ENCODE measurements at regions not wholly inside any gene's neighbourhood (a gene's known extent, or its start where the extent isn't known, plus 50 kb on each side); places are given as distances from the start of the nearest gene placed in this dataset.

GRCh38 chr4:24033626-24034025 lies 143.8 kb upstream of the PPARGC1A start:
- no peak for DNase-seq

GRCh38 chr4:24032371-24032989 lies 142.6 kb upstream of the PPARGC1A start:
- no peak for DNase-seq

GRCh38 chr4:24026596-24026995 lies 136.7 kb upstream of the PPARGC1A start:
- no peak for DNase-seq

DNA sequence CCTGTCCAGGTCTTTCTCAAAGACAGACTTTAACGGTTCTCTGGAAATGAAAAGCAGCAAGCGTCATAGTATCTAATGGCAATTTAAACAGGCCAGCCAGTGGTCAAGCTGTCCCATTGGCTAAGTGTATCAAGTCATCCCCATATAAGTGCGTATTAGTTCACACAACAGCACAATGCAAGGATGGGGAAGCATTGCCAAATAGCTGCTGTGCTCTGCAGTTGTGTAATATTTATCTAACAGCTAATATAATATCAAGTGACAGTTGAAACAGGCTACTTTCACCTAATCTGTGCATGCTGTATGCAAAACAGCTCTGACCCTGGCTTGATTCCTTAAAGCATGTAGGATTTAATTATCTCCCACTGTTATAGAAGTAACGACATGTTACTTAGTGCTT lies 134.8 kb upstream of the PPARGC1A start:
- no peak for DNase-seq

DNA sequence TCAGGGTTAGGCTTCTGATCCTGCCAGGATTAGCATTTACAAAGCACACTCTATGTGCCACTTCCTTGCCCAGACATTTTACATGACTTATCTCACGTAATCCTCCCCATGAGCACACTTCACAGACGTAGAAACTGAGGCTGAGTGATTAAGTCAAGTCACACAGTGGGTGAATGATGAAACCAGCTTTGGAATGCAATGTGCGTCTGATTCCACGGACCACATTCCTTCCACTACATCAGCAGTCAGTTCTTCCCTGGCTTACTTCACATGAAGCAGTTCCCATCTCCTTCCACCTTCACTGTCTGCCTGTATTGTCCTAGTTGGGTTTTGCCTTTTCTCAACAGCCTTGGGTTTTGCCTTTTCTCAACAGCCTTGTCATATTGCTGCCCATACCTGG lies 134.3 kb upstream of the PPARGC1A start:
- no peak for DNase-seq

- DNase-seq = no peak
Measured at GRCh38 chr4:24015782-24016181, 125.9 kb upstream of the PPARGC1A start.

GRCh38 chr4:24013668-24014422 lies 124.0 kb upstream of the PPARGC1A start:
- no peak for DNase-seq

DNA sequence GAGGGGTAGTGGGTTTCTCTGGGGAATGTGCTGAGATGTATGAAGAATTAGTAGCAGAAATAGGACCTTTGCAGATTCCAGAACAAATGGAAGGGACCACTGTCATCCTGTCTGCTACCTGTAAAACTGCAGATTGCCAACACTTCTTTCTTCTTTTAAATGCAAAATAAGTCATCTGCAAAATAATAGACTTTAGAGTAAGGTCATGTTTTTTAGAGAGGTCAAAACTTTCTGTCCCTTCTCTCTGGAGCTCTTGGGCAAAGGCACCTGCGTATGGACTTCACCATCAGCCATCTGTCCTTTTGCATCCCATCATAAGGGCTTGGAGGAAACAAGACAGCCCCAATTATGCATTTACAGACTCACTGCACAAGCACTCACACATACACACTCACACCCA lies 121.1 kb upstream of the PPARGC1A start:
- DNase-seq = no peak

DNA sequence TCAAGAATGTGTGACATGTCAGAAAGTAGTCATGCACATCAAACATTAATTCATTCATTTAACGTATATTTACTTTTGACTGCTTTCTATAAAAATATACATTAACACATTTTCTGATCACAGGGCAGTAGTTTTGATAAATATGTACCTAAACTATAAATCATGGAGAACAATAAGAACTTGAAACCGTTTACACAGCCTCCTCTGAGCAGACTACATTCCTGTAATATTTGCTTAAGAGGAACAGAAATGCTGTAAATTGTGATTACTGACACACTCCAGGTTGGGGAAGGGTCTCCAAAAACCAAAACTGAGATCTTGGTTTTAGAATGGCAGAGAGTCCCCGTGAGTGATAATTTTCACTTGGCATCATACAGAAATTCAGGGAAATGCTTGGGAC lies 120.7 kb upstream of the PPARGC1A start:
- no peak for DNase-seq

- no peak for DNase-seq
Measured at GRCh38 chr4:24007860-24008261, 118.0 kb upstream of the PPARGC1A start.

DNA sequence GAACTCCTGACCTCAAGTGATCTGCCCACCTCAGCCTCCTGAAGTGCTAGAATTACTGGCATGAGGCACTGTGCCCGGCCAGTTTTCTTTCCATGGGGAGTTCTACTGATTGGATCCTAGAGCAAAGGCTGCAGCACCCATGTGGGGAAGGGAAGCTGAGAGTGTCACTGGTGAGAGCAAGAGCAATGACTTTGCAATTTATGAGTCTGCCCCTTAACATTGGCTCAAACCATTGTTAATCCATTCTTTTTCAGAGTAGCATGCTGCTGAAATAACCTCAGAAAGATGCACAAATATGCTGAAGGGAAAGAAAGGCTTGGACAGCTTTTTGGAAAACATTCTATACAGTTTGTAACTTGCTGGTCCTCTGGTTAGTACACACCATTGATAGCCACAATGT lies 116.4 kb upstream of the PPARGC1A start:
- DNase-seq = no peak

DNA sequence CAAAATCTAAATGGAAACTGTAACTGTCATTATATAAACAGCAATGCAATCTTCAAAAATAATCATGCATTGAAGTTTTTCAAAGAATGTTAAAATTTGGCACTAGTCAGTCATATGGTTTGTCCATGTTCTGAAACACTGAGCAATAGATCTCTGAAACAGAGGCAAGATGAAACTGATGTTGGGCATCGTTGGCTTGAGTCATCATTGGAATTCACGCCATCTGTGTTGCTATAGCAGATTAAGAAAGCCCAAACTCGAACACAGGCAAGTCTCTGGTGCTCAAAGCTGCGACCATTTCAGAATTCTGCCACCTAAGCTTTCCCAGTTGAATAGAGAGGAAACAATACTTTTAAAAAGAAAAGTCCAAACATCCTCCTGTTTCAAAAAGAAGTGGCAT lies 114.1 kb upstream of the PPARGC1A start:
- DNase-seq = no peak

- no peak for DNase-seq
Measured at GRCh38 chr4:24003496-24003895, 113.6 kb upstream of the PPARGC1A start.

GRCh38 chr4:24002330-24002966 lies 112.6 kb upstream of the PPARGC1A start:
- DNase-seq = no peak

DNA sequence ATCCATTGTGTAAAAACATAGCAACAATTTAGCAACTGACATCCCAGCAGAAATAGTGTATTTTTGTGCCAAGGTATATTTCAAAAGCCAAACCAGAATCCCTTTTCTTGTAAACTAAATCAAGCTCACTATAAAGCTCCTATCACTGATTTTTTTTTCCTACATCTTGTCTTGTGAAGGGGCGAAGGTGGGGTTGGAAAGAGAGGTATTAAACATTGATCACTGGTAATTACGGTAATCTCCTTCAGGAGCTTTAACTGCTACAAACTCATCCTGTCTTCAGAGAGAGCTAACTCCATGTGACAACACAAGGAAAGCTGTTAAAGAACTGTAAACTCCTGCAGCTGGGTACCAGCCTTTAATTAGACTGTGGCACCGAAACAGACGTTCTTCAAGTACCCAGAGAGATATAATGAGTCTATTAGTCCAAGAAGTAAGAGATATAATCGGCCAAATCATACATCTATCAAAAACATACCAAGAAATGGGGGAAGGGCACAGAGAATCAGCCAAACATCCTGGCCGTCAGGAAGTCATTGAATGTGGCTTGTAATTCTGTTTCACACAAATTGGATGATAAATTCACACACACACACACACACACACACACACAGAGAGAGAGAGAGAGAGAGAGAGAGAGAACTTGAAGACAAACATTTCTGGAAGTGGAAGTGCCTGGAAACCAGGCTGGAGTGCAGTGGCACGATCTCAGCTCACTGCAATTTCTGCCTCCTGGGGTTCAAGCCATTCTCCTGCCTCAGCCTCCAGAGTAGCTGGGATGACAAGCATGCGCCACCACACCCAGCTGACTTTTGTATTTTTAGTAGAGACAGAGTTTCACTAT lies 111.9 kb upstream of the PPARGC1A start:
- DNase-seq = no peak

DNA sequence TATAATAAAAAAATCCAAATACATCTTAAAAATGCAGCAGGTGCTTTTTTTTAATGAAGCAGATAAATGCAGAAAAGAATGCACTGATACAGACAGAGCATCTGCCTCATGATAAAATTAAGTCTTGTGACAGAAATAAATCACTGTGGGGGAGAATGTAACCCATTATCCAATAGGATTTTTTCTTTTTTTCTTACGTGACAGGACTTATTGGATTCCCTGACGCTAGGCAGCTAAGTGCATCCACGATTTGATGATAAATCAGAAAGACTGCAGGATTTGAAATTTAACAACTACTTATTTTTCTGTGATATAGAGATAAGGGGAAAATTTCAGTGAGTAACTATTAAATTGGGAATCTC lies 110.6 kb upstream of the PPARGC1A start:
- DNase-seq = no peak

DNA sequence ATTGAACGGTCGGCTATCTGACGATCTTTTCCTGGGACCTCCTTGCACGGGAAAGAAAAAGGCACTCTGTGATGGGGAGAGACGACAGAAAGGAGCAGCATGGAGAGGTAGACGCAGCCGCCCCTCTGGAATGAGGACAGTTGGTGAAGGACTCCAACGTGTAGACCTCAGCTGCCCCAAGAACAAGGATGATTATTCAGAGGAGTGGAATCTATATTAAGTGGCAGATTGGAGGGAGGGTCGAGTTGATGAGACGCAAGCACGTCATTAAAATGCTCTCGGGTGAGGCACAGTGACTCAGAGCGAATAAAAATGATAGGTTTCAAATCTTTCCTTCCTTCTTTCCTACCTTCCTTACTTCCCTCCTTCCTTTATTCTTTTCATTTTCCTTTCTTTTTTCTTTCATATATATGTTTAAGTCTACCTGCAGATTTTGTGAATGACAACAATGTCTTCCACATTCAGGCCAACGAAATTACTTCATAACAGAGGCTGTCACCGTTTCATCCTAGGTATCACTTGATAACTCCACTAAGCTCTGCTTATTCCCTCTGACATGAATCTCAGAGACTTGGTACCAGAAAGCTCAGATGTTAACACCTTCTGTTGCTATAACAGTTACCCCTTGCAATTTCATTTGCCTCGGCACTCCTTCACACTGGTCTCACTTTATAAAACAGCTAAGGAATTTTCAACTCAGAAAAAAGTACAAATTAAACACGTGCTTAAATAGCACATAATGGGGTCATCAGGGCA lies 110.0 kb upstream of the PPARGC1A start:
- no peak for DNase-seq

- DNase-seq = no peak
Measured at GRCh38 chr4:23993373-23993772, 103.5 kb upstream of the PPARGC1A start.

DNA sequence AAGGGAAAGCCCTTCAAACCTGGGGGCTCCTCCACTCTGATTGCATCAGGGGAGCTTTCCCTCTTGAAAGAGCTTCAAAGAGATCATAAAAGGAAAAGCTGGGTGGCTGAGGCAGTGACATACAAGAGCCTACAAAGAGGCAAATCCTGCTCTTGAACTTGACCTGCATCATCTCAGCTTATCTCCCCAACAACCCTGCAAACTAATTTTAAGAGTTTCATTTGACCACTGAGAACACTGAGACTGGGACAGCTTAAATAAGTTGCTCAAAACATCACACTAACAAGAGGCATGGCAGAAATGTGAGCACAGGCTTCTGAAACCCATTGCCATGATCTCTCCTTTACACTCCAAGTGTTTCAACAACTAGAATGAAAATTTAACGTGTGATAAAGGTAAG lies 101.6 kb upstream of the PPARGC1A start:
- DNase-seq = no peak

- no peak for DNase-seq
Measured at GRCh38 chr4:23986270-23986669, 96.4 kb upstream of the PPARGC1A start.

GRCh38 chr4:23981328-23981727 lies 91.5 kb upstream of the PPARGC1A start:
- no peak for DNase-seq

- no peak for DNase-seq
Measured at GRCh38 chr4:23979534-23979933, 89.7 kb upstream of the PPARGC1A start.

DNA sequence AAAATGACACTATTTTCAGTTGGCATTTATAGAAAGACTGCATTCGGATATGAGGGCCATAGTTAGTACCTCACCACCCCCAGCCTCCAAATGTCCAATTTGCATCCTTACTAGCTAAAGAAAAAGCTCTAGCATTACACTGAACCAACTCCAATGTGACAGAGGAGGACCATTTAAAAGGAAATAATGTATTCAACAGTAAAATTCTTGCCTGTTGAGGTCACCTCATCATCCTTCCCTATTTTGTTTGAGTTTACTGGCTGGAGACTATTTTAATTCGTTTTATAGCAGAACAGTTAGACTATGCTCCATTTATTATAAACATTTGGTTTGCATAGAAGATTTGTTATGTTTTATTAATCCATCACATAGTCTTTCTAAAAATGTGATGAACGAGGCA lies 88.2 kb upstream of the PPARGC1A start:
- no peak for DNase-seq
